Endothelial cell of umbilical vein (primary cell): ENCODE measurements at regions not wholly inside any gene's neighbourhood (a gene's known extent, or its start where the extent isn't known, plus 50 kb on each side); places are given as distances from the start of the nearest gene placed in this dataset.

Source experiments
- BruUV-seq: library from RNA; stranded (reverse); fragments of 400-500 nt; replicated peaks from 2 replicates; lab custom pipeline; 2021; lab: Mats Ljungman, UMichigan
- CTCF ChIA-PET: fragments of 300-600, 350-600 bp; sonication (Branson Sonifier 250); formaldehyde crosslinking; loops from one replicate; lab custom pipeline; 2021; ENCODE audit warnings: antibody characterized with exemption, inconsistent platforms; lab: Charles Lee
- POLR2A ChIA-PET: fragments of 300-600, 350-600 bp; sonication (Branson Sonifier 250); formaldehyde crosslinking; loops from one replicate; lab custom pipeline; 2021; ENCODE audit warnings: antibody characterized with exemption, inconsistent platforms; lab: Charles Lee
- DNase-seq: peaks from one replicate; pipeline ENCODE4 v3.0.0-alpha.2; 2011; ENCODE audit warnings: low read depth, low spot score
- FAIRE-seq: peaks from 2 replicates; lab custom pipeline; 2011; peaks lifted over from hg19 to GRCh38; lab: Jason Lieb, UNC
- H2AFZ ChIP-seq: 2 replicates; pipeline ENCODE4 v1.6.0; 2012; ENCODE audit warnings: low read depth, low read length, control low read depth, inconsistent platforms
- H3K27ac ChIP-seq: 2 replicates; pipeline ENCODE4 v1.5.1; 2011; ENCODE audit warnings: low read depth, mild to moderate bottlenecking, control low read depth, low read length, moderate library complexity; ENCODE audit not compliant: insufficient read depth
- H3K27me3 ChIP-seq, 2 experiments: 2 replicates each; pipeline versions ENCODE4 v1.6.0 to v1.6.1; 2011; ENCODE audit warnings: low read length in 2 of 2, mixed read lengths in 1 of 2; ENCODE audit not compliant: control insufficient read depth in 2 of 2, insufficient read depth in 2 of 2
- H3K36me3 ChIP-seq, 2 experiments: 2 replicates in 1 of 2; 3 replicates in 1 of 2; pipeline ENCODE4 v1.5.1; 2011; ENCODE audit warnings: low read length in 2 of 2, mild to moderate bottlenecking in 1 of 2, moderate library complexity in 1 of 2; ENCODE audit not compliant: control insufficient read depth in 2 of 2, insufficient read depth in 2 of 2; ENCODE audit errors: extremely low read depth in 1 of 2
- H3K4me1 ChIP-seq: 3 replicates; pipeline ENCODE4 v1.5.1; 2011; ENCODE audit warnings: mild to moderate bottlenecking, low read length; ENCODE audit not compliant: control insufficient read depth, insufficient read depth; ENCODE audit errors: extremely low read depth
- H3K4me2 ChIP-seq: 2 replicates; pipeline ENCODE4 v1.6.1; 2011; ENCODE audit warnings: low read length, control low read depth, mixed read lengths; ENCODE audit not compliant: insufficient read depth
- H3K4me3 ChIP-seq, 3 experiments: fragments of 200-600 bp in 1 of 3; sonication (generic), shearing (Covaris generic) in 1 of 3; replicated peaks in 1 of 3; 2 replicates each; pipeline ENCODE4 v1.5.1; 2011 to 2016; ENCODE audit warnings: control low read depth in 3 of 3, low read length in 3 of 3, mild to moderate bottlenecking in 2 of 3, inconsistent platforms in 1 of 3, low read depth in 1 of 3, moderate library complexity in 1 of 3; ENCODE audit not compliant: insufficient read depth in 1 of 3
- H3K79me2 ChIP-seq: 2 replicates; pipeline ENCODE4 v1.6.0; 2012; ENCODE audit warnings: low read length, inconsistent platforms; ENCODE audit not compliant: control insufficient read depth, insufficient read depth
- H3K9ac ChIP-seq: replicated peaks from 2 replicates; pipeline ENCODE3; 2011; ENCODE audit warnings: low read length, control low read depth; ENCODE audit not compliant: insufficient read depth; ENCODE audit errors: extremely low read depth
- H3K9me1 ChIP-seq: replicated peaks from 3 replicates; pipeline ENCODE4 v1.6.0; 2011; ENCODE audit warnings: mild to moderate bottlenecking, low read length; ENCODE audit not compliant: control insufficient read depth, insufficient read depth; ENCODE audit errors: extremely low read depth
- H3K9me3 ChIP-seq: replicated peaks from 2 replicates; pipeline ENCODE4 v1.5.1; 2012; ENCODE audit warnings: low read length, inconsistent platforms; ENCODE audit not compliant: control insufficient read depth, insufficient read depth
- H4K20me1 ChIP-seq: replicated peaks from 2 replicates; pipeline ENCODE3; 2011; ENCODE audit warnings: mild to moderate bottlenecking, low read length; ENCODE audit not compliant: control insufficient read depth, insufficient read depth; ENCODE audit errors: extremely low read depth
- CTCF ChIP-seq, 2 donors: IDR thresholded peaks; 1 replicate in 1 of 2; 2 replicates in 1 of 2; pipeline ENCODE4 v1.5.1; 2011; ENCODE audit warnings: low read length in 2 of 2, mild to moderate bottlenecking in 2 of 2, moderate library complexity in 2 of 2, control low read depth in 1 of 2, inconsistent platforms in 1 of 2, low read depth in 1 of 2; ENCODE audit not compliant: insufficient read depth in 1 of 2; ENCODE audit errors: extremely low read depth in 1 of 2
- EZH2 ChIP-seq: IDR thresholded peaks from 2 replicates; pipeline ENCODE4 v1.6.1; 2012; ENCODE audit warnings: borderline replicate concordance, low read depth, mild to moderate bottlenecking, moderate library complexity, low read length, inconsistent platforms; ENCODE audit not compliant: severe bottlenecking
- FOS ChIP-seq: IDR thresholded peaks from 2 replicates; pipeline ENCODE4 v1.6.1; 2011; ENCODE audit warnings: mild to moderate bottlenecking, low read length, moderate library complexity, borderline replicate concordance; ENCODE audit not compliant: insufficient read depth
- GATA2 ChIP-seq: IDR thresholded peaks from 2 replicates; pipeline ENCODE4 v1.7.0; 2011; ENCODE audit warnings: low read depth, mild to moderate bottlenecking, moderate library complexity, mixed read lengths, low read length; ENCODE audit not compliant: insufficient read length, insufficient read depth
- JUN ChIP-seq: IDR thresholded peaks from 2 replicates; pipeline ENCODE4 v1.6.1; 2011; ENCODE audit warnings: borderline replicate concordance, low read depth; ENCODE audit not compliant: insufficient read length, insufficient read depth
- MYC ChIP-seq: IDR thresholded peaks from one replicate; pipeline ENCODE4 v1.6.1; 2011; ENCODE audit warnings: mild to moderate bottlenecking, low read depth, low read length
- POLR2A ChIP-seq: IDR thresholded peaks from 2 replicates; pipeline ENCODE4 v1.6.1; 2012; ENCODE audit warnings: low read depth, mild to moderate bottlenecking, control low read depth, low read length
- POLR2AphosphoS5 ChIP-seq: IDR thresholded peaks from 2 replicates; pipeline ENCODE4 v1.6.1; 2012; ENCODE audit warnings: low read depth, mild to moderate bottlenecking, control low read depth, low read length, moderate library complexity; ENCODE audit not compliant: insufficient read depth
- dilution Hi-C: fragments of 300-500 bp; cut with MboI; formaldehyde crosslinking; loops from one replicate; pipeline ENCODE4 v1.15.0; 2019; ENCODE audit warnings: low sequenced_read_pairs; ENCODE audit not compliant: extremely low pct_ligation_motif_present
- intact Hi-C: fragments of 100-400 bp; cut with micrococcal nuclease; formaldehyde crosslinking; loops from one replicate; pipeline ENCODE4 v1.10.0; 2022
- TF ChIP-seq, protein P1 (sequence below): IDR thresholded peaks from 2 replicates; pipeline ENCODE4 v1.6.1; 2011; ENCODE audit not compliant: insufficient read depth, insufficient read length

DNA sequence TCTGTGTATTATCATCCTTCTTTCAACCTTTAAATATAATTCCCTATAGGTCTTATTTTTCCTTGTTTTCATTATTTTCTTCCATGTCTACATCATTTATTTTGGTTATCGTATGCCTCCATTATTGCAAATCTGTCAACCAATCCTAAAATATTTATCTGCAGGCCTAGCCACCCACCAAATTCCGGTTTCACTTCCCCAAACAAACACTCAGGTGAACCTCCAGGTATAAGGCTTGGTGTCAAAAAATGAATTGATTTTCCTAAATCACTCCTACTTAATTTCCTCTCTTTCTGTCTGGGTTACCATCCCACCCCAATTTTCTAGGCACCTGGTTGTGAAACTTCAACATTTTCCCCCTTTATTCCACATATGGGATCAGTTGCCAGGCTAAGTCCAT, 111.9 kb upstream of the LINC00305 start:
- Histone ChIP-seq H4K20me1 (no peaks in the 10 kb centered on the region), H3K4me1 (no peaks in the 10 kb centered on the region), H3K9me1 (no peaks in the 10 kb centered on the region), H3K4me3 (no peak overlapping the region), H2AFZ (no peak overlapping the region), H3K4me2 (no peak overlapping the region), H3K9me3 (no peaks in the 10 kb centered on the region), H3K36me3 (no peaks in the 10 kb centered on the region), H3K27ac (no peak overlapping the region), H3K9ac (no peak overlapping the region), H3K79me2 (no peaks in the 10 kb centered on the region), H3K27me3 (no peaks in the 10 kb centered on the region)
- CTCF ChIA-PET: no interaction called here
- intact Hi-C loops: no loop called here
- TF ChIP-seq GATA2: no peak
- TF ChIP-seq, protein P1, sequence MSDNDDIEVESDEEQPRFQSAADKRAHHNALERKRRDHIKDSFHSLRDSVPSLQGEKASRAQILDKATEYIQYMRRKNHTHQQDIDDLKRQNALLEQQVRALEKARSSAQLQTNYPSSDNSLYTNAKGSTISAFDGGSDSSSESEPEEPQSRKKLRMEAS: no peak
- TF ChIP-seq CTCF (IDR thresholded peaks at IDR 0.05; ENCODE audit: extremely low read depth in 1 of 2, insufficient read depth in 1 of 2, low read depth in 1 of 2, low read length in 2 of 2): no peak
- no peak for TF ChIP-seq EZH2
- no peak for TF ChIP-seq FOS
- no peak for TF ChIP-seq MYC
- TF ChIP-seq JUN: no peak
- TF ChIP-seq POLR2AphosphoS5: no peak
- TF ChIP-seq POLR2A: no peak
- dilution Hi-C loops: no loop called here
- no TSS peak for BruUV-seq
- POLR2A ChIA-PET: no interaction called here
- FAIRE-seq: no peak
- no peak for DNase-seq
